ENCODE measurements at regions not wholly inside any gene's neighbourhood (a gene's known extent, or its start where the extent isn't known, plus 50 kb on each side); places are given as distances from the start of the nearest gene placed in this dataset.

DNA sequence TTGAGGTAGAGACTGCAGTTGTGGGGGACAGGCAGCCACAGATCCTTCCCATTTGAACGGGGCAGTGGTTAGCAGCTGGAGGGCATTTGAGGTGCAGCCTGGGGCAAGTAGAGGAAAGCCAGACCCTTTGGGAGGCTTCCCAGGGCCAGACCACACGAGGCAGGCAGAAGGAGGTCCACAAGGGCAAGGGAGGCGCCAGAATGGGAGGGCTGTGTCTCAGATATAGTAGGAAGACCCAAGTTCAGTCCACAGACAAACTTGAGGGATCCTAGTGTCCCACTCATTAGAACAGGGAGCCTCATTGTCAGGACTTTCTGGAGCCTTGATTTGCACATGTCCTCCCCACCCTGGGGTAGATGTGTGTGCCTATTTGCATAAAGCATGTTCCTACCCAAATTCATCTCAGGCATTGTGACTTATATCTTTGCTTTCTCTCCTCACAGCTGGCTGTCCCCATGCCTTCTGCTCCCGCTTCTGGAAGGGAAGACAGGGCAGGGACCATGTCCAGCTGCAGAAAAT, 166.0 kb downstream of the VEGFA start:
- Histone ChIP-seq H3K27ac (ENCODE audit: low read depth, low read length) (no peak overlapping the region), H2BK12ac (ENCODE audit: low read length) (no peak overlapping the region), H2AFZ (ENCODE audit: insufficient read depth, low read length, poor library complexity) (no peak overlapping the region), H3K23ac (ENCODE audit: low read length) (no peak overlapping the region), H4K91ac (ENCODE audit: low read depth, low read length) (no peak overlapping the region), H3K79me2 (ENCODE audit: control insufficient read depth, insufficient read depth, low read length, poor library complexity) (no peaks in the 10 kb centered on the region), H3K9ac (ENCODE audit: low read length) (no peak overlapping the region), H2AK5ac (ENCODE audit: low read length) (no peak overlapping the region), H3K9me3 (ENCODE audit: insufficient read depth, low read depth, low read length) (no peaks in the 10 kb centered on the region), H3K27me3 (ENCODE audit: insufficient read depth, low read length) (no peaks in the 10 kb centered on the region), H3K14ac (ENCODE audit: low read length) (no peak overlapping the region), H3K4ac (ENCODE audit: low read depth, low read length) (no peak overlapping the region), H3K18ac (ENCODE audit: low read length) (no peak overlapping the region), H2BK120ac (ENCODE audit: insufficient read depth, low read length, poor library complexity) (no peak overlapping the region), H3K4me1 (ENCODE audit: control insufficient read depth in 1 of 2, insufficient read depth in 2 of 2, low read length in 2 of 2) (peaks cover 13 to 15% of the 10 kb centered on the region in 2 experiments), H3K79me1 (ENCODE audit: low read length) (no peaks in the 10 kb centered on the region), H3K4me2 (ENCODE audit: low read length) (no peak overlapping the region), H3K4me3 (ENCODE audit: low read depth, low read length) (no peak overlapping the region), H4K12ac (ENCODE audit: low read depth, low read length) (no peak overlapping the region), H3K36me3 (ENCODE audit: control insufficient read depth in 1 of 2, insufficient read depth in 2 of 2, low read length in 2 of 2) (no peaks in the 10 kb centered on the region), H2BK5ac (ENCODE audit: low read depth, low read length, poor library complexity) (no peak overlapping the region), H4K8ac (ENCODE audit: low read depth, low read length) (no peak overlapping the region)
- no peak for DNase-seq
- WGBS (ENCODE audit: extremely low coverage, insufficient coverage, insufficient read length): no CpG with 5 or more reads among the region's 4 CpGs

DNA sequence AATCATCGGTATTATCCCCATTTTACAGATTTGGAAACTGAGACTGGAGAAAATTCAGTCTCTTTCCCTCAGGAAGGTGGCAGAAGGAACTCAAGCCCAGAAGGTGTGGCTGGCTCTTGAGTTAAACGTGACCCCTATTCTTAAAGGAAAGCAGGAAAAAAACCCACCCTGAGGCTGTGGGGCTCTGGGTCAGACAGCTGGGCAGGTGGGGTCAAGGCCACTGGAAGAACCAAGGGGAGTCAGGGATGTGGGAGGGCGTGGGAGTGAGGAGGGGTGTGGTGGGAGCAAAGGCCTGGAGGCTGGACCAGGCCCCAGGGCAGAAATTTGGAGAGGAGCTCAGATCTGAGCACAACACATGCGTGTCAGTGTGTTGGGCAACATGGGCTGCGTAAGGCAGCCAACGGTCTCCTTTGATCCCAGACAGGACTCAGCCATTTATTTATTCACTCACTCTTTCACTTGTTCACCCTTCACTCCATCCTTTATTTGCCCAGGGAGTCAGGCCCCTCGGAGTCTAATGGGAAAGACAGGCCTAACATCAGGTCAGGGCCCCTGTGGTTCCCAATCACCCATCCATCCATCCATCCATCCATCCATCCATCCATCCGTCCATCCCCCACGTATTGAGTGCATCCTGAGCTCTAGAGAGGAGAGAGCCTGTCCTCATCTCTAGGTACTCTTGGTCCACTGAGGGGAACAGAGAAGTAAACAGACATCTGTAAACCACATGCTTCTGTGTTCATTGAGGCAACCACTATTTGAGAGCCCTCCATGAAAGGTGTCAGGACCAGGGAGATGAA, 165.0 kb downstream of the VEGFA start:
- Histone ChIP-seq H3K36me3 (ENCODE audit: control insufficient read depth in 1 of 2, insufficient read depth in 2 of 2, low read length in 2 of 2) (no peaks in the 10 kb centered on the region), H4K12ac (ENCODE audit: low read depth, low read length) (no peak overlapping the region), H2BK12ac (ENCODE audit: low read length) (no peak overlapping the region), H3K9me3 (ENCODE audit: insufficient read depth, low read depth, low read length) (no peaks in the 10 kb centered on the region), H3K23ac (ENCODE audit: low read length) (no peak overlapping the region), H3K18ac (ENCODE audit: low read length) (no peak overlapping the region), H2AFZ (ENCODE audit: insufficient read depth, low read length, poor library complexity) (no peak overlapping the region), H2BK5ac (ENCODE audit: low read depth, low read length, poor library complexity) (no peak overlapping the region), H3K4me2 (ENCODE audit: low read length) (no peak overlapping the region), H3K27ac (ENCODE audit: low read depth, low read length) (no peak overlapping the region), H3K79me2 (ENCODE audit: control insufficient read depth, insufficient read depth, low read length, poor library complexity) (no peaks in the 10 kb centered on the region), H4K91ac (ENCODE audit: low read depth, low read length) (no peak overlapping the region), H4K8ac (ENCODE audit: low read depth, low read length) (no peak overlapping the region), H3K4me3 (ENCODE audit: low read depth, low read length) (no peak overlapping the region), H3K14ac (ENCODE audit: low read length) (no peak overlapping the region), H3K79me1 (ENCODE audit: low read length) (no peaks in the 10 kb centered on the region), H3K9ac (ENCODE audit: low read length) (no peak overlapping the region), H3K4me1 (ENCODE audit: control insufficient read depth in 1 of 2, insufficient read depth in 2 of 2, low read length in 2 of 2) (peaks cover 13 to 15% of the 10 kb centered on the region in 2 experiments), H2AK5ac (ENCODE audit: low read length) (no peak overlapping the region), H3K4ac (ENCODE audit: low read depth, low read length) (no peak overlapping the region), H3K27me3 (ENCODE audit: insufficient read depth, low read length) (no peaks in the 10 kb centered on the region), H2BK120ac (ENCODE audit: insufficient read depth, low read length, poor library complexity) (no peak overlapping the region)
- no CpG with 5 or more reads among the region's 9 CpGs for WGBS (ENCODE audit: extremely low coverage, insufficient coverage, insufficient read length)
- peak in 1 of 2 donors; percentile 5 for DNase-seq

DNA sequence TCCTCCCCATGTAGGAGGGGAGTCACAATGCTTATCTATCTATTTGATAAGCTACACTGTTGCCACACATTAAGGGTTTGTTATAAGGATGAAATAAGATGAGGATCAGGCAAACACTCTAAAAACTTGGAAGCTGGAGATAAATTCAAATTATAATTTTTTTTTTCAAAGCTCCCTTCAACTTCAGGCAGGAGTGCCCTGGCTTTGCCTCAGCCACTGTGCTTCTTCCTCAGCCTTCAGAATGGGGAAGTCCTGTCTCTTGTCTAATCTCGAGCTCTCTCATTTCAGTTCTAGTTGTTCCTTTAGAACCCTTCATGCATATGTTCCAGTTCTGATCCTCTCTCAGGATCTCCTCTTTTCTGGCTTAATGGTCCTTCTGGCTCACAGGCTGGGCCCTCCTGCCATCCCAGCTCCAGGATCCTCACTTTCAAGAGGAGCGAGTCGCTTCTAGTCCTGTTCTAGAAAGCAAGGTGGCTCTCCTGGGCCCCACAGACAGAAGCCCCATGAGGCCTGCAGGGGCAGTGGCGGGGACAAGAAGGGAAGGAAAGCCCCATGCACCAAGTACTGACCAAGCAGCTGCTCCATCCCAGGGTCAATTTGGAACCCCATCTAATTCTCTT, 164.3 kb downstream of the VEGFA start:
- H3K4me2 ChIP-seq (ENCODE audit: low read length): no peak overlapping the region

DNA sequence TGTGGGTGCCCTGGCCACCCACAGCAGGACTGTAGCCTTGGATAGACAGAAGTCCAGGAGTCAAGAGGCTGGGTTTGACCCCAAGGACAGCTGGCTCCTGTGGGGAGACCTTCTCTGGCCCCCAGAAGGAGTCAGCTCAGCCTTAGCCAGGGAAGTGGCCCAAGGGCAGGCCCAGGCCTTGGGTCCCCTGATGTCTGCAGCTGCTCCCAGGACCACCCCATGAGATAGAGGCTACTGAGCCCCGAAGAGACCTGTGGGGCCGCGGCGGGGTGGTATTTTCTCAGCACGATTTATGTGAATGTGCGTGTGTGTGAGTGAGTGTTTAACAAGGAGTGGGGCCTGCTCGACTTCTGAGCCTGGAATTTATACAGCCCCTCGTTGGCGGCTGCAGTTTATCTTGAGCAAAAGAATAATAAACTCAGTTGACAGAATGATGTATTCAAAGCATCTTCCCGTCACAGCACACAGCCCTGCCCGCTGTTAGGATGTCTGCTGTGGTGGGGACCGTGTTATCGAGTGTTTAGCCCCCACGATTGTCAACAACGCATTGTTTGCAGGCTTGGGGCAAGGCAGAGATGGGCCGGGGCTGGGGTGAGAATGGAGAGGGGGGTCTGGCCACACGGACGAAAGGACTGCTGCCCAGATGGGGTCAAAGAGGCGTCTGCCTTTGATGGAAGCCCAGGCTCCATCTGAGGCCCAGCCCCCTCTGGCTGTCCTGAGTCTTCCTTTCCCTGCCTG, 163.3 kb downstream of the VEGFA start:
- Histone ChIP-seq H3K4ac (ENCODE audit: low read depth, low read length) (no peak overlapping the region), H2BK12ac (ENCODE audit: low read length) (no peak overlapping the region), H3K4me1 (ENCODE audit: control insufficient read depth in 1 of 2, insufficient read depth in 2 of 2, low read length in 2 of 2) (peaks cover 12 to 13% of the 10 kb centered on the region in 2 experiments), H3K4me2 (ENCODE audit: low read length) (no peak overlapping the region), H3K4me3 (ENCODE audit: low read depth, low read length) (no peak overlapping the region), H2BK5ac (ENCODE audit: low read depth, low read length, poor library complexity) (no peak overlapping the region), H3K27me3 (ENCODE audit: insufficient read depth, low read length) (no peaks in the 10 kb centered on the region), H3K9me3 (ENCODE audit: insufficient read depth, low read depth, low read length) (no peaks in the 10 kb centered on the region), H3K79me2 (ENCODE audit: control insufficient read depth, insufficient read depth, low read length, poor library complexity) (no peaks in the 10 kb centered on the region), H4K8ac (ENCODE audit: low read depth, low read length) (no peak overlapping the region), H3K27ac (ENCODE audit: low read depth, low read length) (no peak overlapping the region), H2AK5ac (ENCODE audit: low read length) (no peak overlapping the region), H3K14ac (ENCODE audit: low read length) (no peak overlapping the region), H2AFZ (ENCODE audit: insufficient read depth, low read length, poor library complexity) (no peak overlapping the region), H4K12ac (ENCODE audit: low read depth, low read length) (no peak overlapping the region), H3K9ac (ENCODE audit: low read length) (no peak overlapping the region), H3K36me3 (ENCODE audit: control insufficient read depth in 1 of 2, insufficient read depth in 2 of 2, low read length in 2 of 2) (no peaks in the 10 kb centered on the region), H4K91ac (ENCODE audit: low read depth, low read length) (no peak overlapping the region), H3K23ac (ENCODE audit: low read length) (no peak overlapping the region), H3K18ac (ENCODE audit: low read length) (no peak overlapping the region), H3K79me1 (ENCODE audit: low read length) (no peaks in the 10 kb centered on the region), H2BK120ac (ENCODE audit: insufficient read depth, low read length, poor library complexity) (no peak overlapping the region)
- no peak for DNase-seq
- WGBS (ENCODE audit: extremely low coverage, insufficient coverage, insufficient read length): no CpG with 5 or more reads among the region's 19 CpGs

More for the DNA sequence above, 164.3 kb downstream of the VEGFA start:
- no CpG with 5 or more reads among the region's 4 CpGs for whole genome bisulfite sequencing (ENCODE audit: extremely low coverage, insufficient coverage, insufficient read length)
- Histone ChIP-seq H2BK12ac (ENCODE audit: low read length) (no peak overlapping the region), H3K36me3 (ENCODE audit: control insufficient read depth in 1 of 2, insufficient read depth in 2 of 2, low read length in 2 of 2) (no peaks in the 10 kb centered on the region), H2AFZ (ENCODE audit: insufficient read depth, low read length, poor library complexity) (no peak overlapping the region), H2AK5ac (ENCODE audit: low read length) (no peak overlapping the region), H3K27ac (ENCODE audit: low read depth, low read length) (no peak overlapping the region), H3K18ac (ENCODE audit: low read length) (no peak overlapping the region), H4K91ac (ENCODE audit: low read depth, low read length) (no peak overlapping the region), H3K14ac (ENCODE audit: low read length) (no peak overlapping the region), H4K8ac (ENCODE audit: low read depth, low read length) (no peak overlapping the region), H3K4ac (ENCODE audit: low read depth, low read length) (no peak overlapping the region), H3K27me3 (ENCODE audit: insufficient read depth, low read length) (no peaks in the 10 kb centered on the region), H3K79me2 (ENCODE audit: control insufficient read depth, insufficient read depth, low read length, poor library complexity) (no peaks in the 10 kb centered on the region), H3K23ac (ENCODE audit: low read length) (no peak overlapping the region), H2BK120ac (ENCODE audit: insufficient read depth, low read length, poor library complexity) (no peak overlapping the region), H4K12ac (ENCODE audit: low read depth, low read length) (no peak overlapping the region), H2BK5ac (ENCODE audit: low read depth, low read length, poor library complexity) (no peak overlapping the region), H3K4me3 (ENCODE audit: low read depth, low read length) (no peak overlapping the region), H3K79me1 (ENCODE audit: low read length) (no peaks in the 10 kb centered on the region), H3K9me3 (ENCODE audit: insufficient read depth, low read depth, low read length) (no peaks in the 10 kb centered on the region), H3K4me1 (ENCODE audit: control insufficient read depth in 1 of 2, insufficient read depth in 2 of 2, low read length in 2 of 2) (peaks cover 13 to 15% of the 10 kb centered on the region in 2 experiments), H3K9ac (ENCODE audit: low read length) (no peak overlapping the region)
- no peak for DNase-seq

Measured in trophoblast cell (in vitro differentiated cells and primary cell).